HG03520 (cell line): ENCODE measurements at regions not wholly inside any gene's neighbourhood (a gene's known extent, or its start where the extent isn't known, plus 50 kb on each side); places are given as distances from the start of the nearest gene placed in this dataset.
"Not testable (repeated sequence)": the region's sequence is repeated elsewhere in the genome, so short reads cannot be mapped to it uniquely, and the experiment has no call there.

Source experiments
- ATAC-seq: cut with Tn5 transposase; IDR thresholded peaks from one replicate; pipeline ENCODE4 v1.9.1; 2021; ENCODE audit warnings: mild to moderate bottlenecking, moderate library complexity; ENCODE audit not compliant: unreplicated experiment

DNA sequence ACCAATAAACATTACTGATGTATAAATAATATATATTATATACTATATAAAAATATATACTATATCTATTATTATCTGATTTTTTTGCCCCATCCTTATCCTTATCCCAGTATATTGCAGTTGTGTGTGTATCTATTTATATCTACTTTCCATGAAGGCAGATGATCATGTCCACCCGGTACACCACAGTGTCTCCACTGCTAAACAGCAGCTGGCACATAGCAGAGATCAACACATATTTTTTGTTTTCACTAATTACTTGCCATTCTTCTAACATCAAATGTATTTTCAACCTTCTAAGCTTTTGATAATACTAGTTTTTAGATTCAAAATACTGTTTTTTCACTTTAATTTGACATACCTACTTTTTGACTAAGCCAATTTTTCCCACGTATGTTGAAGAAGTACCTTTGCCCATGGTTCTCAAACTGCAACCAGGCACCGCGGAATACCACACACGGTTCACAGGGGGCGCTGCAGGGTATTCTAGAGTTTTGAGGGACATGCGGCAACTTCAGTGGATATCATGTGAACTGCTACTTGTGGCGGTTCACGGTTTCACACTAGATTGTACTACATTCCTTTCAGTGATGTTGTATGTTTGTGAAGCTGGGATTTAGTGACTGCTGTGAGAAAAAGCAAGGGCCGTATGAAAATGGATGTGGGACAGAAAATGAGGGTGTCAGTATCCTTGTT is 182.5 kb upstream of the NPY2R start:
- ATAC-seq = peak; percentile 81

DNA sequence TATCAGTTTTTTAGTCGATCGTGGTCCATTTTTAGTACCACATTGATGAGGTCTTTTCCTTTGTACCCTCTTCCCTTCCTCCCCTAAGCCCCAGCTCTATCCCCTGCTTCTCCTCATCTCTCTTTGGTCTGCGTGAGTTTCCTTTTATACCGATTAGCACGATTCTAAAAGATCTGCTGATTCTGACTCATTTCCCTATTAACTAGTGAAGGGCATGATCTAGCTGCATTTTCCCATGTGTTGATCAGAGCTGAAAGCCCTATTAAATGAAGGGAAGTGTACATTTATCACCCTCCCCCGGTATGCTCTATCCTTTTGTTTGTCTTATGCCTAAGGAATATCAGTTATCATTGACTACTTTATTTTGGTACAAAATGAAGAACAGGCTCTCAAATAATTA is 181.7 kb upstream of the NPY2R start:
- ATAC-seq = no peak

DNA sequence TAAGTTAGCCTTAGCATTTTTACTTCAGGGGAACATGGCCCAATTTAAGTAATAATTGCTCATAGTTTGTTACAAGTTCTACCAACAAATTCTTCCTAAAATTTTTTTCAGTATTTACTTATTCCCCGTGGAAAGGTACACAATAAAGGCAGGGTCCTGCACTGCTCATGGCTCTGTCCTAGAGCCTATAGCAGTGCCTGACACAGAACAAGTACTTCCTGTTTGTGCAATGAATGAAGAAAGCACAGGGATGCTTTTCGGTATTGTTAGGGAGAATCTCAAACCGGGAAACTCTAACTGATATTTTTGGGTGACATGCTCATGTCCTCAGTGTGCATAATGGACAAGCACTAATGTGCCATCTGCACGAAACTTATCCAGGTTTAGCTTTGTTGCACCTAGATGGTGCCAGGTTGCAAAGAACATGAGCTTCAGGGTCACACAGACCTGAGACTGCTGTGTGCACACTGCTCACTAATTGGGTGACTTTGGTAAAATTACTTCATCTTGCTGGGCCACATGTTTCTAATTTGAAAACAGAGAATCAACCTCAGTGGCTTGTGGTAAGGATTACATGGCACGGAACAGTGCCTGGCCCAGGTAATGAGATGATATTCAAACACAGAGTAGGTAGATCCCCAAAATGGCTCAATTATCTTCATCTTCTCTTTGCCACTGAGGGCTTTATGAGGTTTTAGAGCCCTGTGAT is 175.8 kb upstream of the NPY2R start:
- peak; percentile 91 for ATAC-seq

DNA sequence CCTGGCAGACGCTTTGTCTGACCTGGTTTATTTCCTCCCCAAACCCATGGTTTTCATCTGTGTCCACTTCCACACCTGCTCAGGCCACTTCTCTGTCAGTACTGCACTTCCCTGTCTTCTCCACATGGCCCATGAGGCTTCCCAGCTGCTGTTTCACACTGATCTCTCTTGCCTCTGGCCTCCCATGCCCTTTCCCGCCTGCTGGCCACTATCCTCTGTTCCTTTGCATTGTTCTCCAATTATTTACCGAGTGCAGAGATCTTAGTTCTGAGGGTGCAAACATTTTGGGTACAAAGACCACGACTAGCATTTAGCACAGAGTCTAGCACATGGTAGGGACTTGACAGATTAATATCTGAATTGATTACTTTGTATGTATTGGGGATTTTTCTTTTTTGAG is 174.8 kb upstream of the NPY2R start:
- no peak for ATAC-seq

DNA sequence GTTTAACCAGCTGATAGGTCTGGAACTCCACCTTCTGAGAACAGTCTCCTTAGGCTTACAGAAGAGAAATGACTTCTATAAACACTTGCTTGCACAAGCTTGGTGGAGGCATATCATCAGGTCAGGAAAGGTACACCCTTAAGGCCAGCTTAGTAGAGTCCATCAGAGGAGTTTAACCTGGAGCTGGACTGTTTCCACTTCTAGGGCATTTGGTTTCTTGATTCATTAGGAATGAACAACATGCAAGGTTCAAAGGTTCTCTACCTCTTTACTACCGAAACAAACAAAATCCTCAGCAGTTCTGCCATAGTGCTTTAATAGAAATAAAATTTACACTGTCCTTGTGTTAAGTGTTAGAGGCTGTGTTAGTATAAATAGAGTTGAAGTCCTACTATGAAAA is 171.4 kb upstream of the NPY2R start:
- ATAC-seq = no peak

DNA sequence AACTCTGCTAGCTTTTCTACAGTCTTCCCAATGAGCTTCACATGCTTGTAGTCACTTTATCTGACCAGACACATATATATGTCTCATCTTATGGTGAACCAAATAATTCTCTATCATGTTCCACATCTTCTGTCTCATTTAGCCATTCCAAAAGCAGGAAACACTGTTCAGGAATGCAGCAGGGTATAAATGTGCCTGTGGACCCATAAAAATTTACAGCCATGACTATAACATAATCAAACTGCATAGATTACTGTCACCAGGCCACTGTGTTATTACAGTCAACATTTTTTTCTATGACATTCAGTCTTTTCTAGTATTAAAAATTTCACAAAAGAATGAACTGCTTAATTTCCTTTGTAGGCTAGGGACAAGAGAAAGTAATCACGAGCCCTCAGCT is 170.0 kb upstream of the NPY2R start:
- no peak for ATAC-seq

DNA sequence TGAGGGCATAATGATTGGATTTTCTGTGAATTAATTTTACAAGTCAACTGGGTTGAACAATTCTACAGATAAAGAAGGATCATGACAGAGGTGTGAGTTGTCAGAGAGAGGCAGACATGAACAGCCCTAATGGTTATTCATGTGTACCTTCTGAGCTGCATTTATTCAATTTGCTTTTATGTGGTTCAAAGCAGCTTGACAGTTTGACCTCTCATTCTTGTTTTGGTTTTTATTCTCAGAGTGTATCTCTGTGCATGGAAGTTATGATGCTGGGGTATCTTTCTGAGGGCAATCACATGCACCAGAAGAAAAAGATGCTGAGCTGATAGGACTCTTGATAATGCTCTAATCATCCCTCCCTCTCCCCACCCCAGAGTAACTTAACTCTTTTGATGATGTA is 169.3 kb upstream of the NPY2R start:
- ATAC-seq = no peak

DNA sequence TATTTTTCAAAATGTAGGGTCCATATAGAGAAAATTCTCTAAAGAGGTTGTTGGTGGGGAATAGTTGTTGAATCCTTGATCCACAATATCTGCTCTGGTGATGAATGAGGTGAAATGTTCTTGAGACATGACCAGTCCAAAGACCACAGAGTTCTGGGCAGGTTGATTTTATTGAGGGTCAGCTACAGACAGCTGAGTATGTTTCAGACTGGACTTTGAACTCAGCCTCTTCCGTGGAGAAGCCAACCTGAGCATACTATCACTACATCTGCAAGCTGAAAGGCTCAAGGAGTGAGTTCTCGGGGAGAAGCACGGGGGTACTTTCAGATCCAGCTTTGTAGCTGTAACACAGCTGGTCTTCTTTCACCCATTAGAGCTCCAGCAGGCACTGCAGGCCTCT is 168.4 kb upstream of the NPY2R start:
- no peak for ATAC-seq

DNA sequence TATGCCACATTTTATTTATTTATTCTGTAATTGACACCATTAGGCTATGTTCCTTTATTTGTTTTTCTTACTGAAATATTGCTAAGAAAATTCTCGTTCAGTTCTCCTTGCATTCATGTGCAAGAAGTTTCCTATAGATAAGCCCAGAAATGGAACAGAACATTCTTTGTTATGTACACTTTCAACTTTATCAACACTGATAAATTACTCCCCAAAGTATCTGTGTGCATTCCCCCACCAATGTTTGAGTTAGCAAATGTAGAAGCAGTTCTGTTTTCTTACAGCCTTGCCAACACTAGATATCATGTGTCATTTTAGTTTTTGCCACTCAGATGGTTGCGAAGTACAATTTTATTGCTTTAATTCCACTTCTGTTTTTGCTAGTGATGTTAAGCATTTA is 166.4 kb upstream of the NPY2R start:
- ATAC-seq = no peak

DNA sequence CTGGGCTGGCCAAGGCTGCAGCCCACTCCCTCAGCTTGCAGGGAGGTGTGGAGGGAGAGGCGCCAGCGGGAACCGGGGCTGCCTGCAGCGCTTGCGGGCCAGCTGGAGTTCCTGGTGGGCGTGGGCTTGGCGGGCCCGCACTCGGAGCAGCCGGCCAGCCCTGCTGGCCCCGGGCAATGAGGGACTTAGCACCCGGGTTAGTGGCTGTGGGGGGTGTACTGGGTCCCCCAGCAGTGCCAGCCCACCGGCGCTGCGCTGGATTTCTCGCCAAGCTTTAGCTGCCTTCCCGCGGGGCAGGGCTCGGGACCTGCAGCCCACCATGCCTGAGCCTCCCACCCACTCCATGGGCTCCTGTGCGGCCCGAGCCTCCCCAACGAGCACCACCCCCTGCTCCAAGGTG is 164.2 kb upstream of the NPY2R start:
- ATAC-seq = not testable (repeated sequence)

DNA sequence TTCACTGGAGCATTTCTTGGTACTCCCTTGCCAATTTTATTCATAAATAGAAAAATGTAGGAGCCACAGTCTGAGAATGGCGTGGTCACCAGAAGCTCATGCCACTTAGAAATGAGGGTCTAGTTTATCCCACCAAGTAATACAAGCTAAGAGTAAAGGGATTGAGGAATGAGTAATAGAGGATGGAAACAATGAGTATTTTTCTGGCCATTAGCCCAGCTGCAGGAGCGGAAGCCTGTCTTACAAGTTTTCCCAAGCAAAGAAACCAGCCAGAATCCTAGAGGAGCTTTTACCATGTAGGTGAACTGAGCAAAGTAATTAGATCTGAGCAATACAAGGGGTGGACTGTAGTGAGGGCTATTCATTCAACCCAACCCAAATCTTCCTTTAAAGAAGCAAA is 160.7 kb upstream of the NPY2R start:
- no peak for ATAC-seq

DNA sequence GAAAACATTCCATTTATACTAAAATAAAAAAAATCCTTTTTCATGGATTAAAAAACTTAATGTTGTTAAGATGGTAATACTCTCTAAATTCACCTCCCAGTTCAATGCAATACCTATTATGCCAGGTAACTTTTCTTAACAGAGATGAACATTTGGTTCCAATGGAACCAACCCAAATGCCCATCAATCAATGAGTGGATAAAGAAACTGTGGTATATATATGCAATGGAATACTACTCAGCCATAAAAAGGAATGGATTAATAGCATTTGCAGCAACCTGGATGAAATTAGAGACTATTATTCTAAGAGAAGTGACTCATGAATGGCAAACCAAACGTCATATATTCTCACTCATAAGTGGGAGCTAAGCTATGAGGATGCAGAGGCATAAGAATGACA is 154.4 kb upstream of the NPY2R start:
- ATAC-seq = not testable (repeated sequence)

DNA sequence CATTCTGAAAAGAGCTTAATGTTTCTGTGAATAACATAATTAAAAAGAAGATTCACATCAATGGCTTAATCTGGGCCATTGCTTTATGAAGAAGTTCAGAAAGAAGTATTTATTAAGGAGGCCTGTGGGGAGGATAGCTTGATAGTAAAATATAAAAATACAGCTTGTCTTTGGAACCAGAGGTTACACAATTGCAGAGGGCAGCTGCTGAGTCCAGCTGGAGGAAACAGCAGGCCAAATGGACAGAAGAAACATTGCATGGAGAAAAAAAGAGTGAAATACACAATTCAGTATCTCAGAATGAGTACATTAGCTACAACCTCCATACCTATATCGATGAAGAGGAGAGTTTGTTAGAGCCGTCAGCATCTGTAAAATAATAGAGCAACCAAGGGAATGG is 148.0 kb upstream of the NPY2R start:
- ATAC-seq = no peak

DNA sequence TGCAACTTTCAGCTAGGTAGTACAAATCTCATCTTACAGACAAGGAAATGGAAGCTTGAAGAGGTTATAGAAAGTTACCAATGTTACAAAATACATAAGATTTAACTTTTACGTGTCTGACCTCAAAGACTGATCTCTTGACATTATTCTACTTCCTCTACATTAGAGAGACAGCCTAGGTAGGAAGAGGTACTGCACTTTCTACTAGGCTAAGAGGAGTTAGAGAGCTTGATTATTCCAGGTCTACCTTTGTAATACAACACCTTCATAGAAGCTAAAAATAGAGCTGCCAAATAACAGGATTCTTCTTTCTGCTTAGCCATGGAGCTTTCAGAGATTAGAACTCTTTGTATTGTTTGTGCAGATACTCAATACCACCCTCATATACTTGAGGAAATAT is 147.6 kb upstream of the NPY2R start:
- no peak for ATAC-seq

DNA sequence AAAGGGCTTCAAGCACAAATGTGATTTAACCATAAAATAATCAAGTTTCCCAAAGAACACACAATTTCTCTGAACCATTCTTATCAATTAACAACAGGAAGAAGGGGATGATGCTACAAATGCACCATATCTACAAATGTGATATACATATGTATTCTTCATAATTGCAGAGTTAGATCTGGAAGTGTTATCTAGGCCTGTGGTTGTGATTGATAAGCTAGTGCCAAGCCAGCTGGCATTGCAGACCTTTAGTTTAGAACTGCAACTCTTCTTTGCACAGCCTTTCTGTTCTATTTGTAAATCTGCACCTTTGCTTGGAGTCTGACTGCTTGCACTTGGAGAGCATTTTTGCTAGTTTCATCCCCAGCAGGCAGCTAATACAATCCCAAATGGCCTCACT is 145.5 kb upstream of the NPY2R start:
- ATAC-seq = no peak

DNA sequence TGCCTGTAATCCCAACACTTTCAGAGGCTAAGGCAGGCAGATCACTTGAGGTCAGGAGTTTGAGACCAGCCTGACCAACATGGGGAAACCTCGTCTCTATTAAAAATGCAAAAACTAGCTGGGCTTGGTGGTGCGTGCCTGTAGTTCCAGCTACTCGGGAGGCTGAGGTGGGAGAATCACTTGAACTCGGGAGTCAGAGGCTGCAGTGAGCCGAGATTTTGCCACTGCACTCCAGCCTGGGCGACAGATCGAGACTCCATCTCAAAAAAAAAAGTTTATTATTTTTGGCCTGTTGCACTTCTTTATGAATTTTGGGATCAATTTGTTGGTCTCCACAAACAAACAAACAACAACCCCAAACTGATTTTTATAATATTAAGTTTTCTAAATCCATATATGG is 143.5 kb upstream of the NPY2R start:
- not testable (repeated sequence) for ATAC-seq

DNA sequence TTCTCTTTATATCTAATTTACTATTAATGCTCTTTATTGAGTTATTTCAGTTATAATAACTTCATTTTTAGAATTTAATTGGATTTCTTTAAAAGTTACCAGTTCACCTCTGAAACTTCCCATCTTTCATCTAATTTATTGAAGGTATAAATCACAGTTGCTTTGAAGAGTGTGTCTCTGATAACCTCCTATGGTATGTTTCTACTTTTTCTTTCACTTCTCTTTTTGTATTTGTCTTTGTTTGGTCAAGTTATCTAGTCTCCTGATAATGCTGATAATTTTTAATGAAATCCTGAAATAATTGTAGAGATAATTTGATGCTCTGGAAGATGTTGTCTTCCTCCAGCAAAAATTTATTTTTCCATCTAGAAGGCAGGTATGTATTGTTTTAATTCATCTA is 141.6 kb upstream of the NPY2R start:
- no peak for ATAC-seq

DNA sequence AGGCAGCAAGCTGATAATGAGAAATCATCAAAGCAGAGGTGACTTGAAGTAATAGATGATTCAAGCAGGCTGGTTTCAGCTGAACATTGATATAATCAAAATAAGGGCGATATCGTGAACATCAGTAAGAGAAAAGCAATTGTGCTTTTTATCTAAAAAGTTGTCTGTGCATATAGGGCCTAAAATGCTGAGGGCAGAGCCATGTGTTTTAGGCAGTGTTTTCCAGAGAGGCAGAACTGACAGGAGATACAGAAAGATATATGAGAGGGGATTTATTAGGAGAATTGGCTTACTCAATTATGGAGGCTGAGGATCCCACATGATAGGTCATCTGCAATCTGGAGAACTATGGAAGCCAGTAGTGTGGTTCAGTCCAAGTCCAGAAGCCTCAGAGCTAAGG is 136.5 kb upstream of the NPY2R start:
- ATAC-seq = no peak

DNA sequence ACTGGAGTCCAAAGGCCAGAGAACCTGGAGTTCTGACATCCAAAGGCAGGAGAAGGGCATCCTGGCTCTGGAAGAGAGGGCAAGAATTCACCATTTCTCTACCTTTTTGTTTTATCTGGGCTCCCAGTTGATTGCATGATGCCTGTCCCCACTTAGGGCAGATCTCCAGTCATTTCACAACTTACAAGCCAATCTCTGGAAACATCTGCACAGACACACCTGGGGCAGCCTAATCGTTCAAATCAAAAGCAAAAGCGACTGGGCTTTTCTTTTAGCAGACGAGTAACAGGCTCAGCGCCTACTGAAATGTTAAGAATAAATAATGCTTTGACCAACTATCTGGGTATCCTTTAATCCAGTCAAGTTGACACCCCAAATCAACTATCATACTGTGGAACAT is 136.0 kb upstream of the NPY2R start:
- peak; percentile 80 for ATAC-seq

DNA sequence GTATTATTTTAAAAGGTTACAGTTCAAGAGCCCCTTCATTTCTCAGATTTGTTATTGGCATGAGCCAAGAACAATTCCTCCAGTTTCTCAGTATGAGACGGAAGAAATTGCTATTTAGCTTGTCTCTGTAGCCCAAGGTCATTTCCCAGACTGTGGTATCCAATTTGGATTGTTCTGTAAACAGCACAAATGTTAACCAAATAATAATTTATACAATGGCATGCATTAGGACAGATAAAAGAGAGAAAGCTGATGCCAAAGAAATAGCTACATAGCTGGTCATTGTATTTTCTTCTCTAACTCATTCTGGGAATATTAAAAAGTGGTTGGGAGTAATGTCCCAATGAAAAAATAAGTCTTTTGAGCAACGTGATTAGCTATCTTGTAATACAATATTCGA is 134.6 kb upstream of the NPY2R start:
- ATAC-seq = no peak

DNA sequence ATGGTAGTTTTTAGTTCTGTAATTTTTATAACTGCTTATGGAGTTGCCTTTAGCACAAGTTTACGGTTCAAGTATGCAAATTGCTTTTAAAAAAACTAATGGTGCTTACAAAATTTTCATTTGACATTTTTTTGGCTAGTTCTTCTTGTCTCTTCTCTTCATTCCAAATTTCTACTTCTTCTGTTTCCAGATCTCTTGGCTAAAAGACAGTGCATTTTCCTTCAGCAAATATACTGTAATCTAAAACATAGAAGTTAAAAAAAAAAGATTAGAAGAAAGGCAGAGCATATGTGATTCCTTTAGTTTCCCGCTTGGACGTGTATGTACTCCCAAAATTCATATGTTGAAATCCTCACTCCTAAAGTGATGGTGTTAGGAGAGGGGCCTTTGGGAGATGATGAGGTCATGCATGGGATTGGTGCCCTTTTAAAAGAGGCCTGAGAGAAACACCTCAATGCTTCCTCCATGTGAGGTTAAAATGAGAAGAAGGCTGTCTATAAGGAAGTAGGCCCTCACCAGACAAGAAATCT is 132.1 kb upstream of the NPY2R start:
- ATAC-seq = no peak

DNA sequence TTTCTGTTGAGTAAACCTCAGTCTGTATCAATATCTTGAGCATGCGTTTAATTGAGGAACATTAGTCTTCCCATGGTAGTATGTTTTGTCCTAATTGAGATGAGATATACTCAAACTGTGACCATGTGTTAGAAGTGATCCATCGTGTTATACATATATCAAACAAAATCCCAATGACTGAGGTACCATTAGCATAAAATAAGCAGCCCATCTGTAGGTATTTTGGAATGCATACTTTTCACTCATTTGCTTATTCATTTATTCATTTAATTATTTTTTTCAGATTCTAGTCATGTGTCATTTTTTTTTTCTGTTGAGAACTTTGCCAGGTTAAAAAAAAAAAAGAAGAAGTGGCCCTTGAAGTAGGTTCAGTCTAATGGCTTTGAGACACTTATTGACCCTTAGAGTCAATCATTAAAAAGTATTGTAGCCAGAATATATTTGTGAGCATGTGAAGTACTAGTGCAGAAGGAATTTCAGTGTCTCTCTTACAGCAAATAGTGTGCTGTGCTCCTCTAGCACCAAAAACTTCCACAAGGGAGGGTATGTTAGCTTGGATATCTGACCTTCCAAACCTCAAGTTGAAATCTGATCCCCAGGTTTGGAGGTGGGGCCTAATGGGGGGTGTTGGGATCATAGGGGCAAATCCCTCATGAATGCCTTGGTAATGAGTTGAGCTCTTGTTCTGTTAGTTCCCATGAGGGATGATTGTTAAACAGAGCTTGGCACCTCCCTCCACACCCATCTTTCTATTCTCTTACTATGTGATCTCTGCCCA is 130.8 kb upstream of the NPY2R start:
- no peak for ATAC-seq
